Stimulated activated CD4-positive, alpha-beta T cell treated with anti-CD3 and anti-CD28 coated beads, Interleukin-12 subunit alpha, Interleukin-12 subunit beta, amount 100 ng/mL, for 48 hours (primary cell): ENCODE measurements at regions not wholly inside any gene's neighbourhood (a gene's known extent, or its start where the extent isn't known, plus 50 kb on each side); places are given as distances from the start of the nearest gene placed in this dataset.
"Not testable (repeated sequence)": the region's sequence is repeated elsewhere in the genome, so short reads cannot be mapped to it uniquely, and the experiment has no call there.

Experiments used
- DNase-seq, 3 donors: peaks; one replicate each; pipeline ENCODE4 v3.0.0-alpha.2; 2020; ENCODE audit warnings: low read depth in 2 of 3, low spot score in 1 of 3

DNA sequence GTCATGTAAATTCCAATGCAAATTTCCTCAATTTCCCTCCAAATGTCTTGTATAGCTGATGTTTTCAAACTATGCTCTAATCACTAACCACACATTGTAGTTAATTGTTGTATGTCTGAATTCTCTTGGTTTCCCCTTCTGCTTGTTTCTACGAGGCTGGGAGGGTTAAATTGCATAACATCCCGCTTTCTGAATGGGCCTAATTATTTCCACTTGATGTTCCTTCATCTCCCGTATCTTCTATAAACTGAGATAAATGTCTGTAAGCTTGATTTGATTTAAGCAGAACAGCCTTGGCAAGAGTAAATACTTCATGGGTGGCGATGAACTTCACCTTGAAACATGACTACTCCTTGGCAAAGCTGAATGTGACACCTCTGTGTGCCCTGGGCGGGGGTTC, 72.2 kb downstream of the SERINC2 start:
- no peak for DNase-seq

DNA sequence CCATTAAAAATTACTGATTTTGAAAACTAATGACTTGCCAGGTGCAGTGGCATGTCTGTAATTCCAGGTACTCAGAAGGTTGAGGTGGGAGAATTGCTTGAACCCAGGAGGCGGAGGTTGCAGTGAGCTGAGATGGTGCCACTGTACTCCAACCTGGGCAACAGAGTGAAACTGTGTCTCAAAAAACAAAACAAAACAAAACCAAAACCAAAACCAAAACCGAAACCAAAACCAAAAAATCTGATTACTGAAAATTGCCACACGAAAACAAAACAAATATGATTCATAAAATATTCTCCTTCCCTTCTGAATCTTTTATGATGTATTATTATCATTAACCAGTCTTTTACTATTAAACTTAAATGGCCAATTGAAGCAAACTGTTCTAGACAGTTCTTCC, 74.1 kb downstream of the SERINC2 start:
- peak in 1 of 3 donors; percentile 18 for DNase-seq

DNA sequence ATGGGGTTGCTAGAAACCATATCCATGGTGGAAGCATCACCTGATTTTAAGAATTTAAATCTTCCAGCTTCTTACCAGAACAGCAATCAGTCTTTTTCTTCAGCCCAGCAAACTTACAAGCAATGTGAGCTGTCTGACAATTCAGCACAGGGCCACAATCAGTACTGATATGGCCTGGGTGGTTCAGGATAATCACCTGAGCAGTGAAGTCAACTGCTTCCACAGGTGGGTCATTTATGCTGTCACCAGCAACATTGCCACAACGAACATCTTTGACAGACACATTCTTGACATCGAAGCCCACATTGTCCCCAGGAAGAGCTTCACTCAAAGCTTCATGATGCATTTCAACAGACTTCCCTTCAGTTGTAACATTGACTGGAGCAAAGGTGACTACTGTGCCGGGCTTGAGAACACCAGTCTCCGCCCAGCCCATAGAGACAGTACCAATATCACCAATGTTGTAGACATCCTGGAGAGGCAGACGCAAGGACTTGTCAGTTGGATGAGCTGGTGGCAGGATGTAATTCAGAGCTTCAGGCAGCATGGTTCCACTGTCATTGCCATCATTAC, 74.8 kb downstream of the SERINC2 start:
- no peak for DNase-seq

DNA sequence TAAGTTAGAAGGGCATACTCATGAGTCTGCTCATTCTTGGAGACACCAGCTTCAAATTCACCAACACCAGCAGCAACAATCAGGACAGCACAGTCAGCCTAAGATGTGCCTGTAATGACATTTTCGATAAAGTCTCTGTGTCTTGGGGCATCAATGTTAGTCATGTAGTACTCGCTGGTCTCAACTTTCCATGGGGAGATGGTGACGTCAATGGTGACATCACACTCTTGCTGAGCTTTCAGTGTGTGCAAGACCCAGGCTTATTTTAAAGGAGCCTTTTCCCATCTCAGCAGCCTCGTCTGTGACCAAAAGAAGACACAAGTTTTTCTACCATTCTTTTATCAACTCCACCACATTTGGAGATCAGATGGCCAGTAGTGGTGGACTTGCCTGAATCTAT, 75.5 kb downstream of the SERINC2 start:
- no peak for DNase-seq

DNA sequence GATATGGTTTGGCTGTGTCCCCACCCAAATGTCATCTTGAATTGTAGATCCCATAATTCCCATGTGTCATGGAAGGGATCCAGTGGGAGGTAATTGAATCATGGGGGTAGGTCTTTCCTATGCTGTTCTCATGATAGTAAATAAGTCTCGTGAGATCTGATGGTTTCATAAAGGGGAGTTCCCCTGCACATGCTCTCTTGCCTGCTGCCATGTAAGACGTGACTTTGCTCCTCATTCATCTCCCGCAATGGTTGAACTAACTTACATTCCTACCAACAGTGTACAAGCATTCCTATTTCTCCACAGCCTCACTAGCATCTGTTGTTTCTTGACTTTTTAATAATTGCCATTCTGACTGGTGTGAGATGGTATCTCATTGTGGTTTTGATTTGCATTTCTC, 76.6 kb downstream of the SERINC2 start:
- not testable (repeated sequence) for DNase-seq

DNA sequence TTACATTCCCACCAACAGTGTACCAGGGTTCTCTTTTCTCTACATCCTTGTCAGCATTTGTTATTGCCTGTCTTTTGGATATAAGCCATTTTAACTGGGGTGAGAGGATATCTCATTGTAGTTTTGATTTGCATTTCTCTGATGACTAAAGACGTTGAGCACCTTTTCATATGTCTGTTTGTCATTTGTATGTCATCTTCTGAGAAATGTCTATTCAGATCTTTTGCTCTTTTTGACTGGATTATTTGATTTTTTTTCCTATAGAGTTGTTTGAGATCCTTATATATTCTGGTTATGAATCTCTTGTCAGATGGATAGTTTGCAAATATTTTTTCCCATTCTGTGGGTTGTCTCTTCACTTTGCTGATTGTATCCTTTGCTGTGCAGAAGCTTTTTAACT, 77.6 kb downstream of the SERINC2 start:
- DNase-seq, result not testable (repeated sequence)

DNA sequence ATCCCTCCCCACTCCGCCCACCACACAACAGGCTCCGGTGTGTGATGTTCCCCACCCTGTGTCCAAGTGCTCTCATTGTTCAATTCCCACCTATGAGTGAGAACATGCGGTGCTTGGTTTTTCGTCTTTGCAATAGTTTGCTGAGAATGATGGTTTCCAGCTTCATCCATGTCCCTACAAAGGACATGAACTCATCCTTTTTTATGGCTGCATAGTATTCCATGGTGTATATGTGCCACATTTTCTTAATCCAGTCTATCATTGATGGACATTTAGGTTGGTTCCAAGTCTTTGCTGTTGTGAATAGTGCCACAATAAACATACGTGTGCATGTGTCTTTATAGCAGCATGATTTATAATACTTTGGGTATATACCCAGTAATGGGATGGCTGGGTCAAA, 81.0 kb upstream of the TINAGL1 start:
- not testable (repeated sequence) for DNase-seq

DNA sequence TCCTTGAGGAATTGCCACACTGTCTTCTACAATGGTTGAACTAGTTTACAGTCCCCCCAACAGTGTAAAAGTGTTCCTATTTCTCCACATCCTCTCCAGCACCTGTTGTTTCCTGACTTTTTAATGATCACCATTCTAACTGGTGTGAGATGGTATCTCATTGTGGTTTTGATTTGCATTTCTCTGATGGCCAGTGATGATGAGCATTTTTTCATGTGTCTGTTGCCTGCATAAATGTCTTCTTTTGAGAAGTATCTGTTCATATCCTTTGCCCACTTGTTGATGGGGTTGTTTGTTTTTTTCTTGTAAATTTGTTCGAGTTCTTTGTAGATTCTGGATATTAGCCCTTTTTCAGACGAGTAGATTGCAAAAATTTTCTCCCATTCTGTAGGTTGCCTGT, 80.5 kb upstream of the TINAGL1 start:
- not testable (repeated sequence) for DNase-seq

DNA sequence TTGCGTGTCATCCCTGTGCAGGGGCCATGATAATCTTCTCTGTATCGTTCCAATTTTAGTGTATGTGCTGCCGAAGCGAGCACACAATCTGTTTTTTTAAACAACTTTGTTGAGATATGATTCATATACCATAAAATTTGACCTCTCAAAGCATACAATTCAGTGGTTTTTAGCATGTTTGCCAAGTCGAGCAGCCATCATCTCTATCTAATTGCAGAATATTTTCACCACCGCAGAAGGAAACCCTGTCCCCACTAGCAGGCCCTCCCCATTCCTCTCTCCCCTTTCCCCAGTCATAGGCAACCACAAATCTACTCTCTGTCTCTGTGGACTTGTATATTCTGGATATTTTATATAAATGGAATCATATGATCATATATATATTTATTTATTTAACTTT, 78.7 kb upstream of the TINAGL1 start:
- no peak for DNase-seq

DNA sequence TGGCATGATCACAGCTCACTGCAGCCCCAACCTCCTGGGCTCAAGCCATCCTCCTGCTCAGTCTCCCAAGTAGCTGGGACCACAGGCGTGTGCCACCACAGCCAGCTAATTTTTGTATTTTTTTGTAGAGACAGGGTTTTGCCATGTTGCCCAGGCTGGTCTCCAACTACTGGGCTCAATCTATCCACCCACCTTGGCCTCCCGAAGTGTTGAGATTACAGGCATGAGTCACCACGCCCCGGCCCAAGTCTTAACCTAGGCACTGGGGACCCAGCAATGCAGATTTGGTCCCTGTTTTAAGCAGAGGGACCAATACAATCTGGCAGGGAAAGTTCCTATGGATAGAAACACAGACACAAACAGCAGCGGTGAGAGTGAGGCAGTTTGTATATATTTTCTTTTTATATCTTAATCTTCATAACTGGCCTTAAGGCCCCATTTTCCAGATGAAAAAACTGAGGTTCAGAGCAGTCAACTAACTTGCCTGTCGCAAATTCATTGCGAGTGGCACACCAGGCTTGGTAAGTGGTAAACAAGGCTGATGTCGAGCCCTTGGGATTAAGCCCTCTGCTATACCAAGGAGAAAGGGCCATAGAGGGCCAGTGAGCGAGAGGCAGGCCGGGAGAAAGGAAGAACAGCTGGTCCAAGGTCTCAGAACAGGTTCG, 77.8 kb upstream of the TINAGL1 start:
- DNase-seq, result no peak

DNA sequence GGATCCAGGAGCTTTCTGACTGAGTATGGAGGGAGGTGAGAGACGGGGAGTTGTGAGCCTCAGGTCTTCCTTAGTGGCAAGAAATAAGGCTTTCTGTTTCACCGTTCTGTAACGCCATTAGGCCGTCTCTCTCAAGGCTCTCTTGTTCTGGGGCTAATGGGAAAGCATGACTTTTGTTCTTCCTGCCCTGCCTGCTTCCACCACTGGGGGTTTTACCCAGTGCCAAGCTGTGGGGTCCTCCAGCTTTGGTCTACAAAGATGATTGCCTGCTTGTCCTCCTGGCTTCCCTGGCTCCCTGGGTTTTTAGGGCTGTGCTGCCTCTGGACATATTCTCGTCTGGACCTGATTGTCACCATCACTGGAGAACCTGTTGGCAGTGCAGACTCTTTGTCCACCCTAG, 74.8 kb upstream of the TINAGL1 start:
- DNase-seq, result no peak

DNA sequence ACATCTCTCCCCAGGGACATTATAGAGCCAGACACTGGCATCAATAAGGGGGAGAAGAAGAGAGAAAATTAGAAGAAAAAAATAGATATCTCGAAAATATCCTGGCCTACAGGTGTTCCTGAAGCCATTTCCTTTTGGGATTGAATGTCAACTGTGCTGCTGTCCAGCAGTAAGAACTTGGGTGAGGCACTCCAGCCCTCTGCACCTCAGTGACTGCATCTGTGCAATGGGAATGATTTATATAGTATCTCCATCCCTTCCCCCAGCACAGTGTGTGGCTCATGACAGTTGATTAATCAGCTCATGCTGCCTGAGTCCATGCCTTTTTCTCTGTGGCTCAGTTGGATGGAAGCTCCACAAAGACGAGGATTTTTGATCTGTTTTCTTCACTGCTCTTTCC, 74.1 kb upstream of the TINAGL1 start:
- no peak for DNase-seq

DNA sequence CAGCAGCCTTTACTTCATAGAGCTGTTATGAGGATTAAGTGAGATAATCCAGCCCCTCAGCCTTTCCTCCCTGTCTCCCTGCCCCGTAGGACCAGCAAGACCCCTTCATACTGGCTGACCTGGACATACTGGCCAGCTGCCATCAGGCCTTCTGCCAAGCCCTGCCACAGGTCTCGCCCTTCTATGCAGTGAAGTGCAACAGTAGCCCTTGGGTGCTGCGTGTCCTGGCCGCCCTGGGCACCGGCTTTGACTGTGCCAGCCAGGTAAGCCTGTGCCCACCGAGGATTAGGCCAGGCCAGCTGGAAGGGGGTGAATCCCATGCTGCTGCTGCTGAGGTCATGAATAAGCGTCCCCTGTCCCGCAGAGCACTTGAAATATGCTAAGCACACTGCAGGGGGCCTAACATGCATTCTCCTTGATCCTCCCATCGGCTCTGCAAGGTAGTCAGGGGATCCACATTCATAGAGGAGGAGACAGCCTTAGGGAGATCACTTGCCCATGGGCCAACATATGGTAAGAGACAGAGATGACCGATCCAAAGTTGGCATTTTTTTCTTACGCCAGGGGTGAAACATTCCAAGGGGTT, 73.3 kb upstream of the TINAGL1 start:
- DNase-seq, result no peak

DNA sequence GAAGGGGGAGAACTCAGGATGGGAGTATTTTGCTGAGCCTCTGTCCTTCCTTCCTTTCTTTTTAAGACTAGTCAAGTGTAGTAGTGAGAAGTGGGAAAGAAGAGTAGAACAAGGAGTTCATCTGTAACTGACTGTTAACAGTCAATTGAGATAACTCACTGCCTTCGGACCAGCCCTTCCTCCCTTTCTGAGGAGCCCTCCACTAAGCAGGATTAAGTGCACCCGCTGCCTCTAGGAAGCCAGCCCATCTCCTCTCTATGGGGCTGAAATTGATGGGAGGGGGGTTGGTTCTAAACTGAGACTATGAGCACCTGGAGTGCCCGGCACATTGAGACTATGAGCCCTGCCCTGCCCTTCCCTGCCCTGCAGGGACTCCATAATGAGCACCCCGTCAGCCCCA, 72.7 kb upstream of the TINAGL1 start:
- DNase-seq, result no peak

DNA sequence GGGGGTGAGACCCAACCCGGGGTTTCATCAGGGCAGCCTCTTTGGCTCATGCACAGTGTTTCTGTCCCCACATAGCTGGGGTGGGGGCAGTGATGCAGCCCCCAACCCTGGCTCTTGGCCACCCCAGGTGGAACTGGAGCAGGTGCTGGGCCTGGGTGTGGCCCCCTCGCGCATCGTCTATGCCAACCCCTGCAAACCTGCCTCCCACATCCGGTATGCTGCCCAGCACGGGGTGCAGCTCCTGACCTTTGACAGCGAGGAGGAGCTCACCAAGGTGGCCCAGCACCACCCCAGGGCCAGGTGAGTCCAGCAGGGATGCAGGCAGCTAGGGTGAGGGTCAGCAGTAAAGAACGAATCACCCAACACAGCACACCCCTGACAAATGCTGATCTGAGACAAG, 72.3 kb upstream of the TINAGL1 start:
- no peak for DNase-seq

DNA sequence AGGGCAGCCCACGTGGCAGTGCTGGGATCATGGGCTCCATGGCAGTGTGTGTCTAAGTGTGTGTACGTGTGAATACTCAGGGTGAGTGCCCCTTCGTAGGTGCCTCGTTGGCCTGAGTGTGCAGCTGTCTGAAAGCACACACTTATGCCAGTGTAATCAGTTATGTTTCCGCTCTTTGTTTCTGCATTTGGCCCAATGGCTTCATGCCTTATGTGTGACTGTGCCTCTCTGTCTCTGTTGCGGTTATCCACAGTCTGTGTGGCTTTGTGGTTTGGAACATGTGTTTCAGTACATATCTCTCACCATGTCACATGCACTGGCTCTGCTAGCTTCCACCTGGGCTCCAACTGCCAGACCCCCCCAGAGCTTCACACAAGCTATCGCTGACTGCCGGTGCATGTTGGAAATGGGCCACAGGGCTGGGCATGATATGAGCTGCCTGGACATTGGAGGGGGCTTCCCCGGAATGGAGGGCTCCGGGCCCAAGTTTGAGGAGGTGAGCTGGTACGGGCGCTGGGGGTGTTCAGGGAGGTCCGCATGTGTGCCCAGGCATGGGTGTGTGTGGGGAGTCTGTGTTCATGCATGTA, 70.3 kb upstream of the TINAGL1 start:
- peak in 1 of 3 donors; percentile 28 for DNase-seq

DNA sequence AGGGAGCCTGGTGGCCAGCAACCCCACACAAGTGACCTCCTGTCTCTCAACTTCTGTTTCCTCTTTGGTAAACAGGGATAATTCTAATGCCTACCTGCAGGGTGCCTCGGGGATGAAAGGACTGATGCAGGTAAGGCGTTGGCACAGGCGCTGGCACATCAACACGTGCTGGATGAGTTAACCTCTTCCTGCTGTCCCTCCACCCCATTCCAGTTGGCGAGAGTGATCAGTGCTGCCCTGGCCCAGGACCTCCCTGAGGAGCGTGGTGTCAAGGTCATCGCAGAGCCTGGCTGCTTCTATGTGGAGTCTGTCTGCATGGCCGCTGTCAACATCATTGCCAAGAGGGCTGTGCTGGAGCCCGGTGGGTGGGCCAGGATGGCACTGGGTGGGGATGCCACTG, 69.1 kb upstream of the TINAGL1 start:
- DNase-seq, result no peak

DNA sequence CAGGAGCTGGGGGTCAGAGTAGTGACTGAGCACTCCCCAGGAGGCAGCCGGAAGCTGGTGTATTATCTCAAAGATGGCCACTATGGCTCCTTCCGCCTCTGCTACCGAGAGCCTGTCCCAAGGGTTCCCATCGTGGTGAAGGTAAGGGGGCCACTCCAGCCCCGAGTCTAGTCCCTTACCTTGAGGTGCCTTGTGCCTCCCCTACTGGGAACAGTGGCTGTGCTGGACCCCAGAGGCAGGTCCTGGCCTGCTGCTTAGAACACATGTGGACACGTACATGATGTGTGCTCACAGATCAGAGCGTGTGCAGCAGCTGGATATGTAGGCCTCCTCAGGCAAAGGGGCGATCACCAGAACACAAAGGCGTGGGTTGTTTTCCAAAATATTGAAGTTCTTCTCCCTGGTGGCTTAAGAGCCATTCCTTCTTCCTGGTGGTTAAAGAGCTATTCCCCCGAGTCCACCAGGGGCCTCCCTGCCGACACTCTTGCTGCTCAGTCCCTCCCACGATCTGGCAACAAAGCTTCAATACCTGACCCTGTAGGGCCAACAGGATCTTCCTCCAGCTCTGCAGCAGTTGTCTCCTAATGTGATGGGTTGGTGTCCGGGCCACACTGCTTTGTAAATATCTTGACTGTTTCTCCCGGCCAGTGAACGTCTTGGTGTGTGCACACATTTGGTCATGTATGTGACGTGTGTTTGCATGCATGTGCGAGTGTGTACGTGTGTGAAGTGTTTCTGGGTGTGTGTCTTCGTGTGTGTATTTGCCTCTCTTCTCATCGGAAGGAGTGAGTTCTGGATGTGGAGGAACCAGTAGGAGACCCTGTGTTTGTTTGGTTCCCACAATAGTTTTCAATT, 68.4 kb upstream of the TINAGL1 start:
- no peak for DNase-seq

DNA sequence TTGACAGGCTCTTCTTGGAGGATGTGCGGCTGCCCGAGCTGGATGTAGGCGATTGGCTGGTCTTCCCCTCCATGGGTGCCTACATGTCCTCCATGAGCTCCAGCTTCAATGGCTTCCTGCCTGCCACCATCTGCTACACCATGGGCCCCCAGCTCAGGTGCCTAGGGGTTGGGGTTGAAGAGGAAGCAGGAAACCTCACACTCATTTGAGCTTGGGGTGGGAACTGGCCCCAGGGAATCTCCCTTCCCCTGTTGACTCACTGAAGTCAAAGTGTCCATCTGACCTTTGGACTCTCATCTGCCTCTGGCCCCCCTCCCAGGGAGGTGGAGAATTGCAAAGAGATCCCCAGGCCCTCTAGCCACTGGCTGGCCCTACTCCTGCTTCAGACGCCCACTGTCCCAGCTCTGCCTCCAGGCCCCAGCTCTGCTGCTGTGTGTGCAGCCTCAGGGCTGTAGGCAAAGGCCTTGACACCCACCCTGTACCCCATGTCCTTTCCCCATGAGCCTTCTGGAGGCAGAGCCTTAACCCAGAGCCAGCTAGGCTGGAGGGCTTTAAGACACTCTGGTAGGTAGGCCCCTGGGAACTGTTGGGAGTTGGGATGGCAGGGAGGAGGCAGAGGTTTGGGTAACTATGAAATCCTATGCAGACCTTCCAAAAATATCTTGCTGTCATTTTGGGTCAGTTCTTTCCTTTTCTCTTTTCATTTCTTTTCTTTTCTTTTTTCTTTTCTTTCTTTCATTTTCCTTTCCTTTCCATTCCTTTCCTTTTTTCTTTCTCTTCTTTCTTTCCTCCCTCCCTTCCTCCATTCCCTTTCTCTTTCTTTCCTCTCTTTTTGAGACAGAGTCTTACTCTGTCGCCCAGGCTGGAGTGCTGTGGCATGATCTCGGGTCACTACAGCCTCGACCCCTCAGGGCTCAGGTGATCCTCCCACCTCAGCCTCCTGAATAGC, 66.9 kb upstream of the TINAGL1 start:
- no peak for DNase-seq

DNA sequence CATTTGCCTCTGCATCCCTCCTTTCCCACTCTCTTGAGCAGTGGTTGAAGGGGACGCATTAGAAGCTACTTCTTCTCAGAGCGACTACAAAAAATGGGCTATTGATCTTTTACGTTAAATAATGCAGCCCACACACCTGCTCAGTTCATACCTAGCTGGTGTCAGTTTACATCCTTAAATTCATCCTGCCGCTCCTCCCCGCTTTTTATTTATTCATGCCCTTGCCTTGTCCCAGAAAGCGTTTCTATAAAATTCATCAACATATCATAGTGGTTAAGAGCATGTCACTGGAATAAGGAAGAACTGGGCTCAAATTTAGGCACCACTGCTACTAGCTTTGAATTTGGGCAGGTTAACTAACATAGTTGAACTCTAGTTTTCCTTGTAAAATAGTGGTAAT, 66.0 kb upstream of the TINAGL1 start:
- no peak for DNase-seq
